HG03575 (cell line): ENCODE measurements at regions not wholly inside any gene's neighbourhood (a gene's known extent, or its start where the extent isn't known, plus 50 kb on each side); places are given as distances from the start of the nearest gene placed in this dataset.

ENCODE experiments used
- ATAC-seq: cut with Tn5 transposase; IDR thresholded peaks from one replicate; pipeline ENCODE4 v1.9.1; 2021; ENCODE audit not compliant: unreplicated experiment, insufficient number of reproducible peaks, low FRiP score; ENCODE audit errors: extremely low read depth

DNA sequence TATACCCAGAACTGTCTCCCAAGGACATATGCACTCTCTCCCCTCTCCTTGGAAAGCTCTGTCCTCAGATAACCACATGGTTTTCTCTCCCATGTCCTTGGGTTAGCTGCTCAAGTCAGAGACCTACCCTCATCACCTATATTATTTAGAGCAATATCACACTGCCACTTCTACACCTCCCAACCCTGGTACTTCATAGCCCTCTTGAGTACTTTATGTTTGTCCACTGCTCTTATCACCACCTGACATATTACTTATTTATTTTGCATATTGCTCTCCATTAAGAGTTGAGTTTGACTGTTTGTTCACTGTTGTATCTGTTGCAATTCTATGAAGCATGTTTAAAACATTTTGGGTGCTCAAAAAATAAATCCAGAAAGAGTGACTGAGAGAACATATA is 126.3 kb upstream of the ATP1B1 start:
- ATAC-seq: no peak

DNA sequence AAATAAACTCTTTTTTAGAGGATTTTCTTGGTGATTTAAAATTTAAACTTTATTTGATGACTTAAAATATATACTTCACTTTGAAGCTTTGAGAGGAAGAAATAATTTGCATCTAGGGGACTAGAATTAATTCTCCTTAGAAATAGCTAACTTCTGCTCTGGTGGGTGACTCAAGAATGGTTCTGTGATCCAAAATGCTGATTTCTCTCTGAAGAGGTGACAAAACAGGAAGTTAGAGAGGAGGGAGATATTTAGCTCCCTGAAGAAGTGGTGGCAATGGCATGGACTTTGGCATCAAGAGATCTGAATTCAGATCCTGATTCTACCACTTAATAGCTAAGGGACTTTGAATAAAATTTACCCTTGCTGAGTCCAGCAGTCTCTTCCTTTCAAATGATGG is 125.8 kb upstream of the ATP1B1 start:
- ATAC-seq: no peak

DNA sequence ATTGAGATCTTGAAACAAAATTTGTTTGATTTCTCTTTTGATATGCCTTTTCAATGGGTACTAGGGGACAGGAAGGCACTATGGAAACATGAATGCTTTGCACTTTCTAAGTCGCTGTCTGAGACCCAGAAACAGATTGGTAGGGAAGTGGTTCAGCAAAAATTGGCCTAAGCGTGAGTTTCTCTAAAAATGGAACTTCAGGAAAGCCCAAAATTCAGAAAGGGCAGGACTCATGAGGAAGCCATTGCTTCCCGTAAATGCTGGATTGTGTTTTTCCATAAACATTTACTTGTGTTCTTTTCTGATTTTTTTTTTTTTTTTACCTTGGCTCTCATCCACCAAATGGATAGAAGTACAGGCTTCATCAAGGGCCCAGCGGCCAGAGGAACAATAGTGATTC is 123.7 kb upstream of the ATP1B1 start:
- ATAC-seq: no peak

DNA sequence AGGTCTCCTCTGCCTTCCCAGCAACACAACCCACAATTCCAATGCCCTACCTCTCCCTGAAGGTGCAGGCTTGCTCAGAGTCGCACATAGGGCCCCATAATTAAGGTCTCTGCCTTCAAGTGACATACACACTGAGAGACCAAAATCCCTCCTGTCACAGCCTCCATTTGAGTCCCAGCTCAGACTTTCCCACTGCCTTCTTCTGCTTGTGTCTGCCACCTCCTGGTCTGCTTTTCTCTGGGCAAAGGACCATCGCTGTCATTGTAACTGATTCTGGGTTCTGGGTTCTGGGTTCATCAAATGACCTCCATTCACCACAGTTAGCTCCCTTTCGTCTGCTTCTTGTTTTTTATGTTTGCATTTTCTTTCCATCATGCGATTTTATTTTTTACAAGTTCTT is 119.2 kb upstream of the ATP1B1 start:
- ATAC-seq: no peak

DNA sequence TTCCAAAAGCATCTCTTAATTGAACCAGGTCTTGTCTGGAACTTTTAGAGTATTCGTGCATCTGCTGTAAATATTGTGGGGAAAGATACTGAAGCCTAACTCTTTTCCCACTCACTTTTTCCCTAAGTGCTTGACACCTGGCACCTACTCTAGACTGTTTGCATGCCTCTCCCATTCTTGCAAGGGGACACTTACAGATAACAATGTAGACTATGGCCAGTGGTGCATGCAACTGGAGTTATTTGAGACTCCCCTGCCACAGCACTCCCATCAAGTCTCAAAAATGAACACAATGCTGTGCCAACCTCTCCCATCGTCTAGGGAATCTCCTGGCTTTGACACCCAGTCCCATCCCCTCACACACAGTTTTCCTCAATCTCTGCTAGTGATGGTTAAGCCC is 118.6 kb upstream of the ATP1B1 start:
- ATAC-seq: no peak

DNA sequence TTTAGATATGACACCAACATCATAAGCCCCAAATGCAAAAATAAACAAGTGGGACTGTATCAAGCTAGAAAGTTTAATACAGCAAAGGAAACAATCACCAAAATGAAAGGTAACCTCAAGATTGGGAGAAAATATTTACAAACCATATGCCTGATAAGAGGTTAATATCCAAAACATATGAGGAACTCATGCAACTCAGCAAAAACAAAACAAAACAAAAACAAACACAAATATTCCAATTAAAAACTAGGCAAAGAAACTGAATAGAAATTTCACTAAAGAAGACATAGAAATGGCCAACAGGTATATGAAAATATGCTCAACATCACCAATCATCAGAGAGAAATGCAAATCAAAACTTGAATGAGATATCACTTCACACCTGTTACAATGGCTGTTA is 116.5 kb upstream of the ATP1B1 start:
- no peak for ATAC-seq

DNA sequence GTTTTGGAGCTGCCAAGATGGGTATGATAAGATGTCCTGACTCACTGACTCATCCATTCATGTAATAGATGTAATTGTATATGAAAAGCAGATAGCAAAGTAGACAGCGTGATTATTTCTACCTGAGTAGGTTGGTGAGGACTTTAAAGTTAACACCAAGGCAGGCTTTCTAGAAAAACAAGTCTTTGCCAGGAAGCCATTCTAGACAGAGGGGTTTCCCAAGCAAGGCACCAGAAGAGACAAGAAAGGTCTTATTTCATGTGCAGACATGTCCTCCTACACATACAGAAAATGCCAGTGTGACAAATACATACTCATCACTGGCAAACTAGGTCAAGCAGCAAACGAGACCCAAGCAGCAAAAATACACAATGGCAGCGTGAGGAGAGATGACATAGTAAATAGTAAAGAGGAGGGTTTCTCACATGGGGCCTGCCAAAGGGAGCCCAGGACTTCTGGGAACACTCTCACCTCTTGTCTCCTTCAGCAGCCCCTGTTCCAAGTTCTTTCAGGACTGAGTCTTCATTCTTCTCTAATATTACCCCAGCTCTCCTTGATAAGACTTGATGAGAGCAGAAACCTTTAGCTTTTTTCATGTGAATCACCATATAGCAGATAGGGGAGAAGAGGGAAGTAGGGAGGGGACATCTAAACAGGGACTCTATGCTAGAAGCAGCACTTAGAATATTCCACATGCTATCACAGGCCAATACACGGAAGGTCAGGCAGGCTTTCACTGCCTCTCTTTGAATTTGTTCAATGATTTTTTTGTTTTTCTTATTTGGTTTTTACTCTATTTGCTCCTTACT is 114.6 kb upstream of the ATP1B1 start:
- no peak for ATAC-seq

DNA sequence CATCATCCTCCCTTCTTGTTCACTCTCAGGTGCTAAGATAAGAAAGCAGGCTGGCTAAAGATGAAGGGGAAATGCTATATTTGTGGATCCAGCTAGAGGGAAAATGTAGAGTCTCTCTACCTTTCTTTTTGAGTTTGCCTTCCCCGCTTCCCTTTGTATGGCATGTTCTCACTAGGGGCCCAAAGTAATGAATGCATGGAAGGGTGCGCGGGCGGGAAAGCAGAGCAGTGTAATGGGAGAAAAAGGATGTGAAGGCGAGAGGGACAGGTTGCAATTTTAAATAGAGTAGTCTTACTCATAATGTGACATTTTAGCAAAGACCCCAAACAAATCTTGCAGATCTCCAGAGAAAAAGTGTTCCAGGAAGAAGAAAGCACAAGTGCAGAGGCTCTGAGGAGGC is 105.1 kb upstream of the ATP1B1 start:
- ATAC-seq: no peak

DNA sequence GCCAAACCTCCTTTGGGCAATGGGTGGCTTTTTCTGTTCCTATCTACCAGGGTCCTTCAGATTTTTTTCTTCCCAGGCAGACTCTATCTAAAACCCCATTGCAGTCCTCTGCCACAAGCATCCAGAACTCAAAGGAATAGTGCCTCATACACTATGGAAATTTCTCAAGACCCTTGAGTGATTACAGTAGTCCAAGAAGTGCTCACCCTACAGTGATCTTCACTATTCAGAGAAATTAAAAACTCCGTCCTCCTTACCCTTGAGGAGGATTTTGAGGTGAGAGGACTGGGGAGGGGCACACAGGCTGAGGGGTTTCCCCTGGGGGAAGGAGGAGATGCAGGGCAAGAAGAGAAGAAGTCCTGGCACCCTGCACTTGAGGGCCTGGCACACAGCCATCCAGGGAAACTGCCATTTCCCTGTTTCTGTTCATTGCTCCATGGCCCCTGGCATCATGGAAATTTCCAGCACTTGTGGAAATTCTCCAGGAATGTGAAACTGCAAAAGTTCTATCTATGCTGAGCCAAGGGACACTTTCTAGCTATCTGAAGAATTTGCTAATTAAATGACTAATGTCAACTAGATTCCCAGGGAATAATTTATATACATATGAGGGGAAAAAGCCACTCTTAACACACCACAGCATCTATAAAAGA is 102.5 kb upstream of the ATP1B1 start:
- ATAC-seq: no peak

DNA sequence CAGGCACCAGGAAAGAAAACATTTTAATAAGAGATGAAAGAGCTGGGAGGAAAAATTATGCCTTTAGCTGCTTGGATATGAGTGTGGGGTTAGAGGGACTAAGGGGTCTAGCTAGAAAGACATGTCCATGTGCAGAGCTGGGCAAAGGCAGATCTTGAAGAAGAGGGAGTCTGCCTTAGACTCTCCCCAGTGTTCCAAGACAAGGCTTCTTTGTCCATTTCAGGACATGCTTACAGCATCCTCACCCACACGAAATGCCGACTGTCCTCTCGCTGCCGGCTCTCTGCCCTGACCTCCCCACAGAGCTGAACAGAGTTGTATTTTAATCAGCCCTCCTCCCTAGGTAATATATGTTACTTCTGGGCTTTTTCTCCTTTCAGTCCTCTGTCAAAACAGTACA is 100.7 kb upstream of the ATP1B1 start:
- no peak for ATAC-seq

DNA sequence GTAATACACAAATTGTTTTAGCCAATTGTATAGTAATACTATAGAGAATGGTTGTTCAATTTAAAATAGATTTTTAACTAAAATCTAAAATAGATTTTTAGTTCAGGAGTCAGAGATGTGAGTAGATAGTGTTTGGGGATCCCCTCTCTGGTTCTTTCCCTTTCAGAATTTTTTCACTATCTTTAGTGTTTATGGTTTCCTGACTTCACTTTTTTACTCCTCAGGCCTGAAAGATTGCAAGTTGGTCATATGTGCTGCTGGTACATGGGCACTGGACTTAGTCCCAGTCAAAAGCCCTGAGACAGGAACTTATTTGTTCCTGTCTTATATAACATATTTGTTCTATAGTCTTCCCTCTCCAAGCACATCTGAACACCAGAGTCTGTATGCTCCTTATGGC is 96.8 kb upstream of the ATP1B1 start:
- ATAC-seq: no peak

DNA sequence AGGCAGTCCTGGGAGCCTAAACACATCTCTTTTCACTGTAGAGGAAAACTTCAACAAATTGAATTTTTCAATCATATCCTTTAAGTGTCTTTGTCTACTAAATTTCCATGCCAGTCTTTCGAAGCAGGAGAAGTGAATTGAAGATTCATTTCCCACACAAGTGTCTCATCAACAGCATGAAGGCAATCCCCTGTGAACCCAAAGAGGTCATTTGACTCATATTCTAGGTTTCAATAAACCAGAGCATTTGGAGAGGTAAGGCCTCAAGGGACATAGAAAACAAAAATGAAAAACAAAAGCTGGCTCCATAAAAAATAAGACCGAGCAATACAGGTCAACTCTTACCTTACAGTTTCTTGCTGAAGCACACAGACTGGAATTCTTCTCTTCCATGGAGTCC is 94.1 kb upstream of the ATP1B1 start:
- no peak for ATAC-seq

DNA sequence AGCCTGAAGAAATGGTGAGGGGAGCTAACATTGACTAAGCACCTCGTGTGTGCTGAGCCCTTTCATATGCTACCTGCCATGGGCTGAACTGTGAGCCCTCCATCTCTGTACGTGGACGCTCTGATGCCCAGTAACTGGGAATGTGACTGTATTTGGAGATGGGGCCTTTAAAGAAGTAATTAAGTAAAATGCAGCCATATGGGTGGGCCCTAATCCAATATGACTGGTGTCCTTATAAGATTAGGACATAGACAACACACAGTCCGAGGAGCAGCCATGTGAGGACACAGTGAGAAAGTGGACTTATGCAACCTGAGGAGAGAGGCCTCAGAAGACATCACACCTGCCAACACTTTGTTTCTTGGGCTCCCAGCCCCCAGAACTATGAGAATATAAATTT is 92.7 kb upstream of the ATP1B1 start:
- ATAC-seq: no peak

DNA sequence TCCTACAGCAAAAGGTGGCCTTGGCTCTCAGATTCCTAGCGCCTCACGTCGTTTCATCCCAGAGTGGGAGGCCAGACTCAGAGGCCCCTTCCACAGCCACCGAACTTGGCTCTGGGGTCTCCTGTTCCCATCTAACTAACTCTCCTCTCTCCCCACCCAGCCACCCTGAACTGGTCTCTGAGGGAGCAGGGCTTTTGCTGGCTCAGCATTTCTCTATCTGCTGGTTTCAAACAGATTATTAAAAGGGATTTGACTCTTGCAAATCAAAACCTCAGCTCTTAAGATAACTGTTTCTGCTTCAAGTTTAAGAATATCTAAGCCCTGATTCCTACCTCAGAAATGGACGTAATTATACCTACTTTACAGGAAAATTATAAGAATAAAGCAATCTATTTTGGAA is 91.0 kb upstream of the ATP1B1 start:
- ATAC-seq: no peak

DNA sequence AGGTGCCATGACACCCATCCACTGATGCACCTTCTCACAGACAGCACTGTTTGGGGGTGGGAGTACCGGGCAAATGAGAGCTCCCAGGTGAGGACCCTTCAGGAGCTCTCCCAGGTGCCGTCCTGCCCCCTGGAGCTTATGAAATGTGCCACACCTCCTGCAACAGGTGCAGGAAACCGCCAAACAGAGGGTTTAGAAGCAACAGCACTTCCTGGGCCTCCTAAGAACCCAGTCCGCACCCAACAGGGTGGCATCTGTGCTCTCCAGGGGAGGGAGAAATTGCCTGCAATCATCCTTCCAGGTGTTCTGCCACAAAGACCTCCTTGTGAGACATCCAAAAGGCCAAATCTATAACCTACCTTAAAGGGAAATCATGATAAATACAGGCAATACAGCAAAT is 87.7 kb upstream of the ATP1B1 start:
- no peak for ATAC-seq

DNA sequence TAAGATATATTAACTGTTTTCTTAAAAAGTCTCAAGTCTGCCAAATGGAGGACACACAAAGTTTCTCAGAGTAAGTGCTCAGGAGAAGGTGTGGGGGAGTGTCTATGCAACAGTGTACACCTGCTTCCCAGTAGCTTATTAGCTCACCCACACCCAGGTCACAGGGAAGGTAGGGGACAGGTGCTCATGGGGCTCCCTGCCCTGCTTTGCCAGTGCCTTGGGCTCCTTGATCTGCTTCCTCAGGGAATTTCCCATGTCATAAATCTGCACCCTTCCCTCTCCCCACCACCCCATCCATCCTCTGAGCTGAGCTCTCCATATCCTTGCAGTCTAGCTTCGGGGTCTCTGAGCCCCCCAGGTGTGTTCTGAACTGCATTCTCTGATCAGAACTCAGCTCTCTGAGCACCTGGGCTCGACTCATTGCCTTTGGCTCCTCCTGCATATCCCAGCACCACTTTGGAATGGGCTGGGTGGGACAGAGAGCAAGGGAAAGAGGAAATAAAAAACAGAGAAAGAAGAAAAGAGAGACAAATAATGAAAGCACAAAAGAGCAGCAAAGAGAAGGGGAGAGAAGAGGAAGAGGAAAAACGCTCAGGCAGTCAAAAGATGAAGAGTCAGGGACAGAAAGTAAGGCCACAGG is 87.0 kb upstream of the ATP1B1 start:
- no peak for ATAC-seq

DNA sequence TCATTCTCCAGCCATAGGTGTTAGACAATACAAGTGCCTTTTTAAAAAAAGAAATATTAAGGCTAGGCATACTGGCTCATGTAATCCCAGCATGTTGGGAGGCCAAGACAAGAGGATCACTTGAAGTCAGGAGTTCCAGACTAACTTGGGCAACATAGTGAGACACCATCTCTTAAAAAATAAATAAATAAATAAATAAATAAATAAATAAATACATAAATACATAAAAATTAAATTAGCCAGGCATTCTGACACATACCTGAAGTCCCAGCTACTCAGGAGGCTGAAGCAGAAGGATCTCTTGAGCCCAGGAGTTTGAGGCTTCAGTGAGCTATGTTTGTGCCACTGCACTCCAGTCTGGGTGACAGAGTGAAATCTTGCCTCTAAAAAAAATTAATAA is 85.8 kb upstream of the ATP1B1 start:
- ATAC-seq: no peak

DNA sequence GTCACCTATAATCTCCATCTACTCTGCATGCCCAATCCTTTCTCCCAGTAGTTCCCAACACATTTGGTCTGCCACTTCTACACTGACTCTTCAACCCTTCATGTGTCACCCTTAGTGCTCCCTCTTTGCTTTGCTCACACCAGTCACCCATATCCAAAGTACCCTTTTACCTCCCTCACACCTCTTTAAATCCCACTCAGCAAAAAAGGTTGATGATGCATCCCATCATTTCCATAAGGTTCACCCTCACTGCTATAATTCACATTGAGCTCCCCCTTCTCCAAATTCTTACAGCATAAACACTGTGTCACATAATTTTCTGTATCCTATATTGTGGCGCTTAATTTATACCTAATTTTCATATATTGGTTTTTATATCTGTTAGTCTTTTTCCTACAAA is 83.8 kb upstream of the ATP1B1 start:
- no peak for ATAC-seq

DNA sequence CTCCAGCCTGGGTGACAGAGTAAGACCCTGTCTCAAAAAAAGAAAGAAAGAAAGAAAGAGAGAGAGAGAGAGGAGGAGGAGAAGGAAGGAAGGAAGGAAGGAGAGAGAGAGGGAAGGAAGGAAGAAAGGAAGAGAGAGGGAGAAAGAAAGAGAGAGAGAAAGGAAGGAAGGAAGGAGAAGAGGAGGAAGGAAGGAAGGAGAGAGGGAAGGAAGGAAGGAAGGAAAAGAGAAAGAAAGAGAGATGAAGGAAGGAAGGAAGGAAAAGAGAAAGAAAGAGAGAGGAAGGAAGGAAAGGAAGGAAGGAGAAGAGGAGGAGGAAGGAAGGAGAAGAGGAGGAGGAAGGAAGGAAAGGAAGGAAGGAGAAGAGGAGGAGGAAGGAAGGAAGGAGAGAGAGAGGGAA is 82.2 kb upstream of the ATP1B1 start:
- ATAC-seq: no peak

DNA sequence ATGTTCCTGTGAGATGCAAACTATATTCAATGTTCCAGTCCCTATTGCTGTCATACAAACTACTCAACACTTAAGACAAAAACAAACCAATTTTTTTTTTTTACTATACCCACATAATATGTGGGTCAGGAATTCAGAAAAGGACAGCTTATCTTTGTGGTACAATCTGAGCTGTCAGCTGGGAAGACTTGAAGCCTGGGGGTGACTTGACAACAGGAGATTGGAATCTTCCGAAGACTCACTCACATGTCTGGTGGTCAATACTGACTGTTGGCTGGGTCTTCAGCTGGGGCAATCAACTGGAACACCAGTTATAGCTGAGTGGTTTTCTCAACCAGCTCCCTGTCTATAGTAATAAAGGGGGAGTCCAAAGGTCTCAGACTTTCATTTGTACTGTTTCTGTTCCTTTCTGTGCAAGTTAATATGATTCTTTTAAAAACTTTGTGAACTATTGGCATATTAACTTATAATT is 81.7 kb upstream of the ATP1B1 start:
- peak; percentile 80 for ATAC-seq
